ENCODE measurements at regions not wholly inside any gene's neighbourhood (a gene's known extent, or its start where the extent isn't known, plus 50 kb on each side); places are given as distances from the start of the nearest gene placed in this dataset.

GRCh38 chr11:105537531-105537930 is 72.3 kb upstream of the GRIA4 start:
- TF ChIP-seq GATA3 (IDR thresholded peaks at IDR 0.05; ENCODE audit: low read depth, low read length) = no peak
- no peak for TF ChIP-seq GATA2 (IDR thresholded peaks at IDR 0.05; ENCODE audit: low read depth, low read length)
